ENCODE measurements at regions not wholly inside any gene's neighbourhood (a gene's known extent, or its start where the extent isn't known, plus 50 kb on each side); places are given as distances from the start of the nearest gene placed in this dataset.

DNA sequence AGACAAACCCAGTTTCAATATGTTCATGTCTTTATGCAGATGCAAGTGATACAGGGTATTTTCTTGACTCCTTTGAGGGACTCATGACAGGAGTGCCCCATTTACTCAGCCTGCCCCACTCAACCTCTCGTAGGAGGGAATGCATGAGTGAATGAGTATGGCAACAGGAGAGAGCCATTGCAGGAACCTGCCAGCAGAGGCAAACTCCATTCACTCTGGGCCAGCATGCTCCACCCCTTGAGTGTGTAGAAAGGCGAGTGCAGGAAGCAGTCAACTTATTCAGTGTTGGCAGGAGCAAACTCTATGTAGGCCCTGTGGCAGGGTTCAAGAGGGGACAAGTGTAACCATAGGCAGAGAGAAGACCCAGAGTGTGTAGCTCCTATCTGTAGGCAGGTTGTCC is 1526.3 kb downstream of the PLA2G4A start:
- Histone ChIP-seq H2BK5ac (ENCODE audit: low read length) (no peak overlapping the region), H3K4me1 (ENCODE audit: control insufficient read depth, low read depth, low read length) (no peaks in the 10 kb centered on the region), H2AK5ac (ENCODE audit: low read length) (no peak overlapping the region), H3K36me3 (ENCODE audit: control insufficient read depth, insufficient read depth, low read length) (no peaks in the 10 kb centered on the region), H3K18ac (ENCODE audit: low read length) (no peak overlapping the region), H3K23ac (ENCODE audit: low read length) (no peak overlapping the region), H3K79me2 (ENCODE audit: control insufficient read depth, insufficient read depth, low read length) (no peaks in the 10 kb centered on the region), H3K56ac (ENCODE audit: low read length) (no peak overlapping the region), H3K27me3 (ENCODE audit: insufficient read depth, low read length, poor library complexity) (no peaks in the 10 kb centered on the region), H2BK120ac (ENCODE audit: low read depth, low read length) (no peak overlapping the region), H3K9ac (ENCODE audit: low read length) (no peak overlapping the region), H3K4me3 (ENCODE audit: low read length) (no peak overlapping the region), H3K4ac (ENCODE audit: low read depth, low read length) (no peak overlapping the region), H2BK15ac (replicated peaks; ENCODE audit: low read depth) (no peak overlapping the region), H3K79me1 (ENCODE audit: low read length) (no peaks in the 10 kb centered on the region), H3K4me2 (ENCODE audit: low read length) (no peak overlapping the region), H4K8ac (ENCODE audit: low read depth, low read length) (no peak overlapping the region), H3K27ac (ENCODE audit: low read depth, low read length) (no peak overlapping the region), H4K5ac (ENCODE audit: low read length) (no peak overlapping the region)
- DNase-seq, result no peak
- no CpG with 5 or more reads among the region's 2 CpGs for WGBS (ENCODE audit: extremely low coverage, insufficient coverage, low lambda C conversion rate)

- Histone ChIP-seq H3K9ac (ENCODE audit: low read length) (no peak overlapping the region), H2BK5ac (ENCODE audit: low read length) (no peak overlapping the region), H3K36me3 (ENCODE audit: control insufficient read depth, insufficient read depth, low read length) (no peaks in the 10 kb centered on the region), H3K79me1 (ENCODE audit: low read length) (no peaks in the 10 kb centered on the region), H3K79me2 (ENCODE audit: control insufficient read depth, insufficient read depth, low read length) (no peaks in the 10 kb centered on the region), H3K18ac (ENCODE audit: low read length) (no peak overlapping the region), H3K23ac (ENCODE audit: low read length) (no peak overlapping the region), H2BK120ac (ENCODE audit: low read depth, low read length) (no peak overlapping the region), H3K56ac (ENCODE audit: low read length) (no peak overlapping the region), H3K4me2 (ENCODE audit: low read length) (no peak overlapping the region), H4K5ac (ENCODE audit: low read length) (no peak overlapping the region), H2BK15ac (replicated peaks; ENCODE audit: low read depth) (no peak overlapping the region), H3K27ac (ENCODE audit: low read depth, low read length) (no peak overlapping the region), H3K4me3 (ENCODE audit: low read length) (no peak overlapping the region), H3K4me1 (ENCODE audit: control insufficient read depth, low read depth, low read length) (no peaks in the 10 kb centered on the region), H2AK5ac (ENCODE audit: low read length) (no peak overlapping the region), H3K27me3 (ENCODE audit: insufficient read depth, low read length, poor library complexity) (no peaks in the 10 kb centered on the region), H3K4ac (ENCODE audit: low read depth, low read length) (no peak overlapping the region), H4K8ac (ENCODE audit: low read depth, low read length) (no peak overlapping the region)
- no peak for DNase-seq
- WGBS (ENCODE audit: extremely low coverage, insufficient coverage, low lambda C conversion rate), result no CpG with 5 or more reads among the region's 5 CpGs
Measured at GRCh38 chr1:188355847-188356246, 1527.1 kb downstream of the PLA2G4A start.

- Histone ChIP-seq H3K79me1 (ENCODE audit: low read length) (no peaks in the 10 kb centered on the region), H3K4me3 (ENCODE audit: low read length) (no peak overlapping the region), H2BK15ac (replicated peaks; ENCODE audit: low read depth) (no peak overlapping the region), H3K27me3 (ENCODE audit: insufficient read depth, low read length, poor library complexity) (no peaks in the 10 kb centered on the region), H3K56ac (ENCODE audit: low read length) (no peak overlapping the region), H3K9ac (ENCODE audit: low read length) (no peak overlapping the region), H3K36me3 (ENCODE audit: control insufficient read depth, insufficient read depth, low read length) (no peaks in the 10 kb centered on the region), H2BK5ac (ENCODE audit: low read length) (no peak overlapping the region), H3K4me1 (ENCODE audit: control insufficient read depth, low read depth, low read length) (no peaks in the 10 kb centered on the region), H2BK120ac (ENCODE audit: low read depth, low read length) (no peak overlapping the region), H3K4me2 (ENCODE audit: low read length) (no peak overlapping the region), H3K4ac (ENCODE audit: low read depth, low read length) (no peak overlapping the region), H4K5ac (ENCODE audit: low read length) (no peak overlapping the region), H3K27ac (ENCODE audit: low read depth, low read length) (no peak overlapping the region), H3K23ac (ENCODE audit: low read length) (no peak overlapping the region), H3K18ac (ENCODE audit: low read length) (no peak overlapping the region), H2AK5ac (ENCODE audit: low read length) (no peak overlapping the region), H3K79me2 (ENCODE audit: control insufficient read depth, insufficient read depth, low read length) (no peaks in the 10 kb centered on the region), H4K8ac (ENCODE audit: low read depth, low read length) (no peak overlapping the region)
- no CpG with 5 or more reads among the region's 4 CpGs for WGBS (ENCODE audit: extremely low coverage, insufficient coverage, low lambda C conversion rate)
- DNase-seq, result no peak
Measured at GRCh38 chr1:188359315-188359714, 1530.6 kb downstream of the PLA2G4A start.

DNA sequence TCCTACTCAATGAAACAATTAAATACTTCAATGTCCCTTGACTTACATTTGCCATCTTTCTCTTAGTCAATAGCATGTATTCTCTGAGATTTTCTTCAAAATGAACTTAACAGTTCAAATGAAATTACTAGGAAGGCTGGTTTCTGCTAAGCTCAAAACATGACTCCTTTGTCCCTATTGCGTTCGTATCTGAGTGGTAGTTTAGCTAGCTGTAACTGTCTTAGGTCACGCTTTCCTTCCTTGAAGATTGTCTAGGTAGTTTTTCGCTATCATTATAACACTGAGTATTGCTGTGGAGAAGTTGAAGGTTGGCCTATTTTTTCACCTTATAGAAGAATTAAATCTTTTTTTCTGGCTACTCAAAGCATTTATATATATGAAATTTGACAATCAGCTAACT is 1535.2 kb downstream of the PLA2G4A start:
- Histone ChIP-seq H4K8ac (ENCODE audit: low read depth, low read length) (no peak overlapping the region), H3K18ac (ENCODE audit: low read length) (no peak overlapping the region), H2BK5ac (ENCODE audit: low read length) (no peak overlapping the region), H3K27me3 (ENCODE audit: insufficient read depth, low read length, poor library complexity) (no peaks in the 10 kb centered on the region), H3K23ac (ENCODE audit: low read length) (no peak overlapping the region), H4K5ac (ENCODE audit: low read length) (no peak overlapping the region), H3K79me1 (ENCODE audit: low read length) (no peaks in the 10 kb centered on the region), H3K27ac (ENCODE audit: low read depth, low read length) (no peak overlapping the region), H3K56ac (ENCODE audit: low read length) (no peak overlapping the region), H2BK15ac (replicated peaks; ENCODE audit: low read depth) (no peak overlapping the region), H3K4ac (ENCODE audit: low read depth, low read length) (no peak overlapping the region), H2BK120ac (ENCODE audit: low read depth, low read length) (no peak overlapping the region), H2AK5ac (ENCODE audit: low read length) (no peak overlapping the region), H3K9ac (ENCODE audit: low read length) (no peak overlapping the region), H3K36me3 (ENCODE audit: control insufficient read depth, insufficient read depth, low read length) (no peaks in the 10 kb centered on the region), H3K79me2 (ENCODE audit: control insufficient read depth, insufficient read depth, low read length) (no peaks in the 10 kb centered on the region), H3K4me3 (ENCODE audit: low read length) (no peak overlapping the region), H3K4me1 (ENCODE audit: control insufficient read depth, low read depth, low read length) (no peaks in the 10 kb centered on the region), H3K4me2 (ENCODE audit: low read length) (no peak overlapping the region)
- no CpG with 5 or more reads among the region's 4 CpGs for WGBS (ENCODE audit: extremely low coverage, insufficient coverage, low lambda C conversion rate)
- DNase-seq, result no peak

DNA sequence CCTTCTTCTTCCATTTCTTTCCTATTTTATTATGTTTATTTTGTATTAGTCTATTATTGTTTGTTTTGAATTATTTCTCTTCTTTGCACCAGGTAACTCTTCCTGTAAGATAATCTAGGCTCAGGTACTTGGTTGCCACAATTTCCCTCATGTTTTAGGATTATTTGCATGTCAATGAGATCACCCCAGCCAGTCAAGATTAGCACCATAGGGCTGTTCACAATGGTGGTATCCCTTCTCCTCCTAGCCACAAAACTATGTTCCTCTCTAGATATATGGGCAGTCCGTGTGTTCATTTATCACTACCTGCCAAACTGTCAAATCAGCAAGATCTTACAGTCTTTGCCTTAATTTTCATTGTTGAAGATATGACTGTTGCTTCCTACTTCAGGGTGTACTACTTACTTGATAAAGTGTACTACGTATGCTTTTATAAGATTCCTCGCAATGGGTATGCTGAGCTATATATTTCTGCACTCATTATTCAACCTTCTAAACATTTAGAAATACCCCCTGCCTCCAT is 1536.2 kb downstream of the PLA2G4A start:
- no CpG with 5 or more reads among the region's 3 CpGs for WGBS (ENCODE audit: extremely low coverage, insufficient coverage, low lambda C conversion rate)
- H3K79me1 ChIP-seq (ENCODE audit: low read length), result no peaks in the 10 kb centered on the region
- no peak overlapping the region for H3K18ac ChIP-seq (ENCODE audit: low read length)
- no peak overlapping the region for H3K4me3 ChIP-seq (ENCODE audit: low read length)
- no peak overlapping the region for H4K8ac ChIP-seq (ENCODE audit: low read depth, low read length)
- no peak overlapping the region for H2BK120ac ChIP-seq (ENCODE audit: low read depth, low read length)
- H3K9ac ChIP-seq (ENCODE audit: low read length), result no peak overlapping the region
- no peak overlapping the region for H3K27ac ChIP-seq (ENCODE audit: low read depth, low read length)
- no peaks in the 10 kb centered on the region for H3K4me1 ChIP-seq (ENCODE audit: control insufficient read depth, low read depth, low read length)
- H3K56ac ChIP-seq (ENCODE audit: low read length), result no peak overlapping the region
- H3K36me3 ChIP-seq (ENCODE audit: control insufficient read depth, insufficient read depth, low read length), result no peaks in the 10 kb centered on the region
- no peak for DNase-seq
- no peak overlapping the region for H4K5ac ChIP-seq (ENCODE audit: low read length)
- H3K4ac ChIP-seq (ENCODE audit: low read depth, low read length), result no peak overlapping the region
- no peak overlapping the region for H2BK15ac ChIP-seq (replicated peaks; ENCODE audit: low read depth)
- no peaks in the 10 kb centered on the region for H3K79me2 ChIP-seq (ENCODE audit: control insufficient read depth, insufficient read depth, low read length)
- no peak overlapping the region for H3K23ac ChIP-seq (ENCODE audit: low read length)
- H3K27me3 ChIP-seq (ENCODE audit: insufficient read depth, low read length, poor library complexity), result no peaks in the 10 kb centered on the region
- H2BK5ac ChIP-seq (ENCODE audit: low read length), result no peak overlapping the region
- no peak overlapping the region for H2AK5ac ChIP-seq (ENCODE audit: low read length)
- H3K4me2 ChIP-seq (ENCODE audit: low read length), result no peak overlapping the region

- no peak overlapping the region for H3K23ac ChIP-seq (ENCODE audit: low read length)
- H2BK15ac ChIP-seq (replicated peaks; ENCODE audit: low read depth), result no peak overlapping the region
- H2BK5ac ChIP-seq (ENCODE audit: low read length), result no peak overlapping the region
- H3K9ac ChIP-seq (ENCODE audit: low read length), result no peak overlapping the region
- DNase-seq, result peak; percentile 10
- no peaks in the 10 kb centered on the region for H3K79me2 ChIP-seq (ENCODE audit: control insufficient read depth, insufficient read depth, low read length)
- H3K4ac ChIP-seq (ENCODE audit: low read depth, low read length), result no peak overlapping the region
- no peak overlapping the region for H2BK120ac ChIP-seq (ENCODE audit: low read depth, low read length)
- no peaks in the 10 kb centered on the region for H3K4me1 ChIP-seq (ENCODE audit: control insufficient read depth, low read depth, low read length)
- H3K18ac ChIP-seq (ENCODE audit: low read length), result no peak overlapping the region
- no peak overlapping the region for H3K4me3 ChIP-seq (ENCODE audit: low read length)
- H3K27me3 ChIP-seq (ENCODE audit: insufficient read depth, low read length, poor library complexity), result no peaks in the 10 kb centered on the region
- no peak overlapping the region for H3K27ac ChIP-seq (ENCODE audit: low read depth, low read length)
- no peak overlapping the region for H3K56ac ChIP-seq (ENCODE audit: low read length)
- H3K79me1 ChIP-seq (ENCODE audit: low read length), result no peaks in the 10 kb centered on the region
- H4K8ac ChIP-seq (ENCODE audit: low read depth, low read length), result no peak overlapping the region
- H2AK5ac ChIP-seq (ENCODE audit: low read length), result no peak overlapping the region
- H3K4me2 ChIP-seq (ENCODE audit: low read length), result no peak overlapping the region
- H4K5ac ChIP-seq (ENCODE audit: low read length), result no peak overlapping the region
- no peaks in the 10 kb centered on the region for H3K36me3 ChIP-seq (ENCODE audit: control insufficient read depth, insufficient read depth, low read length)
Measured at GRCh38 chr1:188365874-188366273, 1537.1 kb downstream of the PLA2G4A start.
